WTC11 (cell line): ENCODE measurements at regions not wholly inside any gene's neighbourhood (a gene's known extent, or its start where the extent isn't known, plus 50 kb on each side); places are given as distances from the start of the nearest gene placed in this dataset.

ENCODE experiments used
- ATF1 ChIP-seq: sonication (generic); formaldehyde crosslinking; IDR thresholded peaks from 2 replicates; pipeline ENCODE4 v1.8.1; 2023; ENCODE audit warnings: mild to moderate bottlenecking, moderate library complexity, missing genetic modification reagents
- ATF3 ChIP-seq: sonication (generic); formaldehyde crosslinking; conservative IDR thresholded peaks from 2 replicates; pipeline ENCODE4 v1.8.1; 2022; ENCODE audit warnings: mild to moderate bottlenecking, missing genetic modification reagents
- ELF4 ChIP-seq: sonication (generic); formaldehyde crosslinking; IDR thresholded peaks from 2 replicates; pipeline ENCODE4 v1.8.1; 2022; ENCODE audit warnings: low read depth, mild to moderate bottlenecking, moderate library complexity, missing genetic modification reagents
- MAX ChIP-seq: sonication (generic); formaldehyde crosslinking; IDR thresholded peaks from 2 replicates; pipeline ENCODE4 v1.8.0; 2022; ENCODE audit warnings: mild to moderate bottlenecking, missing genetic modification reagents
- RELA ChIP-seq: sonication (generic); formaldehyde crosslinking; IDR thresholded peaks from 2 replicates; pipeline ENCODE4 v1.8.1; 2022; ENCODE audit warnings: missing genetic modification reagents, mild to moderate bottlenecking, borderline replicate concordance
- SMAD3 ChIP-seq: sonication (generic); formaldehyde crosslinking; IDR thresholded peaks from 2 replicates; pipeline ENCODE4 v1.8.0; 2022; ENCODE audit warnings: missing genetic modification reagents, mild to moderate bottlenecking, borderline replicate concordance
- STAT6 ChIP-seq: sonication (generic); formaldehyde crosslinking; conservative IDR thresholded peaks from 2 replicates; pipeline ENCODE4 v1.8.1; 2023; ENCODE audit warnings: mild to moderate bottlenecking, low read depth, missing genetic modification reagents, moderate library complexity
- TEAD4 ChIP-seq: sonication (generic); formaldehyde crosslinking; IDR thresholded peaks from 2 replicates; pipeline ENCODE4 v1.8.0; 2022; ENCODE audit warnings: mild to moderate bottlenecking, missing genetic modification reagents
- ZNF138 ChIP-seq: sonication (generic); formaldehyde crosslinking; conservative IDR thresholded peaks from 2 replicates; pipeline ENCODE4 v1.8.1; 2022; ENCODE audit warnings: mild to moderate bottlenecking, moderate library complexity, missing genetic modification reagents
- ZNF512 ChIP-seq: sonication (generic); formaldehyde crosslinking; IDR thresholded peaks from 2 replicates; pipeline ENCODE4 v1.8.1; 2022; ENCODE audit warnings: missing genetic modification reagents, borderline replicate concordance
- TF ChIP-seq, protein P1 (sequence below): fragments of 200-600 bp; IDR thresholded peaks from 2 replicates; pipeline ENCODE4 v1.8.0; 2022; ENCODE audit warnings: antibody characterized with exemption
- TF ChIP-seq, protein P2 (sequence below): sonication (generic); formaldehyde crosslinking; IDR thresholded peaks from 2 replicates; pipeline ENCODE4 v1.8.1; 2022; ENCODE audit warnings: mild to moderate bottlenecking, moderate library complexity, missing genetic modification reagents
- TF ChIP-seq, protein P3 (sequence below): sonication (generic); formaldehyde crosslinking; IDR thresholded peaks from 2 replicates; pipeline ENCODE4 v1.8.1; 2023; ENCODE audit warnings: mild to moderate bottlenecking, missing genetic modification reagents, borderline replicate concordance

- no peak for TF ChIP-seq ZNF138
- TF ChIP-seq ZNF512 (CRISPR knock-in tag) = no peak
- TF ChIP-seq ATF3 = no peak
- TF ChIP-seq RELA (CRISPR knock-in tag) = no peak
- no peak for TF ChIP-seq STAT6 (CRISPR knock-in tag)
- no peak for TF ChIP-seq SMAD3 (CRISPR knock-in tag)
- TF ChIP-seq TEAD4 (CRISPR knock-in tag) = no peak
- TF ChIP-seq, protein P1, sequence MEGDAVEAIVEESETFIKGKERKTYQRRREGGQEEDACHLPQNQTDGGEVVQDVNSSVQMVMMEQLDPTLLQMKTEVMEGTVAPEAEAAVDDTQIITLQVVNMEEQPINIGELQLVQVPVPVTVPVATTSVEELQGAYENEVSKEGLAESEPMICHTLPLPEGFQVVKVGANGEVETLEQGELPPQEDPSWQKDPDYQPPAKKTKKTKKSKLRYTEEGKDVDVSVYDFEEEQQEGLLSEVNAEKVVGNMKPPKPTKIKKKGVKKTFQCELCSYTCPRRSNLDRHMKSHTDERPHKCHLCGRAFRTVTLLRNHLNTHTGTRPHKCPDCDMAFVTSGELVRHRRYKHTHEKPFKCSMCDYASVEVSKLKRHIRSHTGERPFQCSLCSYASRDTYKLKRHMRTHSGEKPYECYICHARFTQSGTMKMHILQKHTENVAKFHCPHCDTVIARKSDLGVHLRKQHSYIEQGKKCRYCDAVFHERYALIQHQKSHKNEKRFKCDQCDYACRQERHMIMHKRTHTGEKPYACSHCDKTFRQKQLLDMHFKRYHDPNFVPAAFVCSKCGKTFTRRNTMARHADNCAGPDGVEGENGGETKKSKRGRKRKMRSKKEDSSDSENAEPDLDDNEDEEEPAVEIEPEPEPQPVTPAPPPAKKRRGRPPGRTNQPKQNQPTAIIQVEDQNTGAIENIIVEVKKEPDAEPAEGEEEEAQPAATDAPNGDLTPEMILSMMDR = no peak
- TF ChIP-seq MAX (CRISPR knock-in tag) = no peak
- TF ChIP-seq ATF1 = no peak
- TF ChIP-seq, protein P2, sequence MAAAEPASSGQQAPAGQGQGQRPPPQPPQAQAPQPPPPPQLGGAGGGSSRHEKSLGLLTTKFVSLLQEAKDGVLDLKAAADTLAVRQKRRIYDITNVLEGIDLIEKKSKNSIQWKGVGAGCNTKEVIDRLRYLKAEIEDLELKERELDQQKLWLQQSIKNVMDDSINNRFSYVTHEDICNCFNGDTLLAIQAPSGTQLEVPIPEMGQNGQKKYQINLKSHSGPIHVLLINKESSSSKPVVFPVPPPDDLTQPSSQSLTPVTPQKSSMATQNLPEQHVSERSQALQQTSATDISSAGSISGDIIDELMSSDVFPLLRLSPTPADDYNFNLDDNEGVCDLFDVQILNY (CRISPR knock-in tag) = no peak
- TF ChIP-seq, protein P3, sequence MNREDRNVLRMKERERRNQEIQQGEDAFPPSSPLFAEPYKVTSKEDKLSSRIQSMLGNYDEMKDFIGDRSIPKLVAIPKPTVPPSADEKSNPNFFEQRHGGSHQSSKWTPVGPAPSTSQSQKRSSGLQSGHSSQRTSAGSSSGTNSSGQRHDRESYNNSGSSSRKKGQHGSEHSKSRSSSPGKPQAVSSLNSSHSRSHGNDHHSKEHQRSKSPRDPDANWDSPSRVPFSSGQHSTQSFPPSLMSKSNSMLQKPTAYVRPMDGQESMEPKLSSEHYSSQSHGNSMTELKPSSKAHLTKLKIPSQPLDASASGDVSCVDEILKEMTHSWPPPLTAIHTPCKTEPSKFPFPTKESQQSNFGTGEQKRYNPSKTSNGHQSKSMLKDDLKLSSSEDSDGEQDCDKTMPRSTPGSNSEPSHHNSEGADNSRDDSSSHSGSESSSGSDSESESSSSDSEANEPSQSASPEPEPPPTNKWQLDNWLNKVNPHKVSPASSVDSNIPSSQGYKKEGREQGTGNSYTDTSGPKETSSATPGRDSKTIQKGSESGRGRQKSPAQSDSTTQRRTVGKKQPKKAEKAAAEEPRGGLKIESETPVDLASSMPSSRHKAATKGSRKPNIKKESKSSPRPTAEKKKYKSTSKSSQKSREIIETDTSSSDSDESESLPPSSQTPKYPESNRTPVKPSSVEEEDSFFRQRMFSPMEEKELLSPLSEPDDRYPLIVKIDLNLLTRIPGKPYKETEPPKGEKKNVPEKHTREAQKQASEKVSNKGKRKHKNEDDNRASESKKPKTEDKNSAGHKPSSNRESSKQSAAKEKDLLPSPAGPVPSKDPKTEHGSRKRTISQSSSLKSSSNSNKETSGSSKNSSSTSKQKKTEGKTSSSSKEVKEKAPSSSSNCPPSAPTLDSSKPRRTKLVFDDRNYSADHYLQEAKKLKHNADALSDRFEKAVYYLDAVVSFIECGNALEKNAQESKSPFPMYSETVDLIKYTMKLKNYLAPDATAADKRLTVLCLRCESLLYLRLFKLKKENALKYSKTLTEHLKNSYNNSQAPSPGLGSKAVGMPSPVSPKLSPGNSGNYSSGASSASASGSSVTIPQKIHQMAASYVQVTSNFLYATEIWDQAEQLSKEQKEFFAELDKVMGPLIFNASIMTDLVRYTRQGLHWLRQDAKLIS (CRISPR knock-in tag) = no peak
- TF ChIP-seq ELF4 (CRISPR knock-in tag) = no peak
These were observed 55.5 kb upstream of the USP47 start for GRCh38 chr11:11786234-11786633.
